T-helper 1 cell (primary cell): ENCODE measurements at regions not wholly inside any gene's neighbourhood (a gene's known extent, or its start where the extent isn't known, plus 50 kb on each side); places are given as distances from the start of the nearest gene placed in this dataset.

Experiments used
- DNase-seq, 5 donors: peaks; one replicate each; pipeline ENCODE4 v3.0.0-alpha.2; 2012 to 2020

DNA sequence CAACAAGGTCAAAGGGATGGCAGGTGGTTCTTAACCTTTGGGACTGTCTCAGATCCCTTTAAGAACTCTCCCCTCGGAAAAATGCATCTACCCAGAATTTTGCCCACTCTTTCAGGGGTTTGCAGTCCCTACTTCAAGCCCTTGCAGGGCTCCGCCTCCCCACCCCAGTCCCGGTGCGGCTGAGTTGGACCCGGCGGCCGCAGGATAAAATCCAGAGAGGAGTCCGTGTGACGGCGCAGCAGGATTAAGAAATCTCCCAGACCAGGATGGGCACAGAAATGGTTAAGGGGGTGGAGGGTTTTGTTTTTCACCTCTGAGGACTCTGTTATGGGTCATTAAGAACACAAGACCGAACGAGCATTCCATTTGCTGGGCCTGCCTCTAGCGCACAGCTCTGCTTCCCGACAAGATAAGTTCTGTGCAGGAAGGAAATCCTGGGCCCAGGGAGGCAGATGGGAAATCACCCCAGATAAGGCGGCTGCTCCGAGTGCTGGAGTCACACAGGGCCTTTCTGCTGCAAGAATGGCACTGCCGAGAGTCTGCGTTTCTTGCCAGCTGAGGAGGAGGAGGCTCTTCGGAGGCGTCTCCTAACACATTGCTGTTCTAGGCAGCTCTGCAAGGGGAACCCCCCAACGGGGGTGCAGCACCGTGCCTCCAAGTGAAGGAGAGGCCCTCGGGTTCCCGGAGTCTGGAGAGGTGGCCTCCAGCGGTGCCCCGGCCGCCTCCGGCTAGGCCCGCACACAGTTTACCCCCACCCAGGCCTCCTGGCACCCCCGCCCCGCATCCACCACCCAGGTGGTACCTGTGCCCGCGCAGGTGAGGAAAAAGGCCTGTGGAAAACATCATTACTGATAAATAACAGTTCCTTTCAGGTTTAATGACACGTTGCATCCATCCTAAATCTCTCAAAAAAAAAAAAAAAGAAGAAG lies 277.6 kb downstream of the BCOR start:
- no peak for DNase-seq

GRCh38 chrX:39820938-39821708 lies 276.6 kb downstream of the BCOR start:
- DNase-seq: no peak

DNA sequence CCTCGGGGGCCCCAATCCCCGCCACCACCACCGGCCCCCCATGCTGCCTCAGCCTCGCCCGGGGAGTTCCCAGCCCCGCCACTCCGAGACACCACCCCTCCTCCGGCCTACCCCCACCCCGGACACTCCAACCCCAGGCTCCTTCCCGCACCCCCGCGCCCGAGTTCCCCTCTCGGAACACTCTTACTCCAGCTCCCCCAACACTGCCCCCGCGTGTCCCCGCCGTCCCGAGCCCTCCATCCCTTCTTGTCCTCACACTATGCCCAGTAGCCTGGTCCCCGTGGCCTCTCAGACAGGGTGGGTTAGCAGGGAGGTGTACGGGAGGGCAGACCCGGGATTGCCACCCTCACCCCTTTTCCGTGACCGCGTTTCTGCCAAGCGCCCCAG lies 276.1 kb downstream of the BCOR start:
- DNase-seq: no peak

DNA sequence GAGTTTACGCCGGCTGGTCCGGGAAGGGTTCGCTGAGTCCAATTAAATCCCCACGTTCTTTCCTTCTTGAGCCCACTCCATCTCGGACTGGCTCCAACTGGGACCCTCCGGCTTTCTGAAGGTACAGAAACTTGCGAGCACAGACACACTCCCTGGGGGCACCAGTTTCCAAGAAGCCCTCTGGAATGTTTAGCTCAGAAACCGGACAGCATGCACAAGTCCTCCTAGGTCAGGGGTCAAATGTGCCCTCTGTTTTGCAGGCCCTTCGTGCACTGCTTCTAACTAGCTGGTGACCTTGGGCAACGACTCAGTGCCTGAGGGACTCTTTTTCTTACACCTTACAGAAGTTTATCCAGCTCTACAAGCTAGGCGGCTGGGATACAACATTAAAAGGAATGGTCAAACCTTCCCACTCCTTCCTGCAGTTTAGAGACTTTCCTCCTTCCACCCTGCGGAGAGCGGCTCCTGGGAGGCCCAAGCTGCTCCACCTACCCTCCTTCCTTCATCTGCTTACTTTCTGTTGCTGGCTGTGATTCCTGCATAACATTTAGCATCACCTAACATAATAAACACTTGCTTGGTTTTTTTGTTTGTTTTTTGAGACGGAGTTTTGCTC lies 275.5 kb downstream of the BCOR start:
- no peak for DNase-seq

- no peak for DNase-seq
These were observed 274.3 kb downstream of the BCOR start for GRCh38 chrX:39823424-39823823.

DNA sequence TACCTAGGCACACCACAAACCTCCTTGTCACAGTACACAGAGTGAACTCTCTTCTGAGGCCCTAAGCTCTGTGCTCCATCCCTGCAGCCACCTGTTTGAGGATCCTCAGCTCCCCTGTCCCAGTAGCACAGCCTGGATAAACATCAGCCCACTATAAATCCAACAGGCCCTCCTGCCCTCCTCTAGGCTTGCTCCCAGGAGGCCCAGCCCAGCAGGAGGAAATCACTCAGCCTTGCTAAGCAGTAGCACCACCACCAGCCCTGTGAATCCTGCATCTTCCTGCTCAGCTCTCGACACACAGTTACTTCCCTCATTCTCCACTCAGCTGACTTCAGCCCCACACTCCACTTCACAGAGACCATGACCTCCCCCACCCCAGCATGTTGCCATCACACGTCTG lies 273.9 kb downstream of the BCOR start:
- no peak for DNase-seq

DNA sequence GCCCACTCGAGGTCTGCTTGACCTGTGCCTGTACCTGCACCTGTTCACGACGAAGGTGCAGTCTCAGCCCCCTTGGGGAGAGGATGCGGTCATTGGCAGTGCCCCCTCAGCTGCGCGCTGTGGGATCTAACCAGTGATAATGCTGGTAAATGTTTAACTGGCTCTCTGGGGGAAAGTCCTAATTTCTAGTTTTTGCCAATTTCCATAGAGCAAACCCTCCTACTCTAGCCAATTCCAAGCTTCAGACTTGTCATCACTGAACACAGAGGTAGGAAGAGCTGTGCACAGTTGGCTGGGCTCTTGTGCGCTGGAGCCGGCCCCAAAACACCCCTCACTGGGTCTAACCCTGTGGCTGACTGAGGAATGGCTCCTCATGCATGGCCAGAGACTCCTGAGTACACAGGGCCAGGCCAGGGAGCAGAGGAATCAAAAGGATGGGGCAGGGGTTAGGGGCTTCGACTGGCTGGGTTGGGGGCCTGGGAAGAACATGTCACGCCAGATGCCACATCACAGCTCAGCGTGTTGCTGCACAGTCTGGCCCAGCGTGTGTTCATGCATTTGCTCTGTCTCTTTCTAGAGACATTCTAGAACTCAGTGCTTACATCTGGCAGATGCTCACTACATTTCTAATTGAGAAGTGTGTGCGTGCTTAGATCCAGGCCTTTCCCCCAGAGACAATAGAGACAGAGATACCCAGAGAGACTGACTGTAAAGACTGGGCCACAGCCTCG lies 270.8 kb downstream of the BCOR start:
- DNase-seq: no peak

GRCh38 chrX:39827951-39828350 lies 269.8 kb downstream of the BCOR start:
- no peak for DNase-seq

GRCh38 chrX:39828971-39829370 lies 268.8 kb downstream of the BCOR start:
- DNase-seq: no peak

DNA sequence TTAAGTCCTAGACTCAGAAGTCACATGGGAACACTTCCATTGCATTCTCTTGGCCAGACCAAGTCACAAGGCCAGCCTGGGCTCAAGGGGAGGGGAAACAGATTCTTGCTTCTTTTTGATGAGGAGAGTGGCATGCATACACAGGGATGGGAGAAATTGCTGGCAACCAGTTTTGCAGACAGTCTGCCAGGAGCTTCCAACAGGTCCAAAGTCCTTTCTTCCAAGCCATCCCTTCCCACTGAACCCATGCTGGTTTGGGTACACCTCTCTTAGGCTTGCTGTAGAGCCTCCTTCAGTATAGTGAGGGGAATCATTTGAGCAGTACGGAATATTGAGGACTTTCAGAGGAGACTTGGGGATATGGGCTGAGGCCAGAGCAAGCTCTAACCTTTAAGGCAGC lies 267.8 kb downstream of the BCOR start:
- no peak for DNase-seq

DNA sequence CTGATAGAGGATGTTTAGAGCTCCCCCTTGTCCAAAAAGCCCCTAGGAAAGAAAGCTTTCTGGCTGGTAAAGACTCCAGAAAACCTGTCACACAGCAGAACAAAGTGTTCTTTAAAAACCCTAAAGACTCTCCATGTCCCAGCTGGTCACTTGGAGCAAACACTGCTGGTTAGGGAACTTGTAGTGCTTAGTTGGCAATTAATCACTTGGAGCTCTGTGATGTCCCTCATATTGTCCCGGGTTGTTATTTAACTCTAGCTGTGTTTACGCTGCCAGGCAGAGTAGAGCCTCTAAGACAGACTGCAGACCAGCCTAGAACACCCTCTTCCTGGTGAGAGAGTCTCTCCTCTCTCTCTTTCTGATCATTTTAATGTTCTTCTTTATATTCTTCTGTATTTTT lies 267.3 kb downstream of the BCOR start:
- DNase-seq: no peak

DNA sequence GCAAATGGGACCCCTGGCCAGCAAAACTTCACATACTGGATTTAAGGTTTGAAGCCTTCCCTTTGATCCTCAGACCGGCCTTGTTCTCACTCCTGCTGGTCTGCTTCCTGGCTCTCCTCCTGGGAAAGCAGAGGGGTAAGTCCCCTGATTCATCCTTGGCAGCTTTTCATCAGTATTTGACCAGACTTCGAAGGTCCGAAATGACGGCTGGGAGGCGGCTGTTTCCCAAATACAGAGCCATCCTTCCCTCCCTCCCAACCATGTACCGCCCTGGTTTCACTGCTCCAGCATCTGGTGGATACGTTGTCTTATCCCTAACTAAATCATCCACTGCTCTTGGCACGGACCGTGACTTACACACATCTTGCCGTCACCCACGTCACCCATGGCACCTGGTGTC lies 265.5 kb downstream of the BCOR start:
- DNase-seq: no peak

GRCh38 chrX:39834600-39834999 lies 263.2 kb downstream of the BCOR start:
- DNase-seq: no peak

GRCh38 chrX:39835241-39835640 lies 262.5 kb downstream of the BCOR start:
- DNase-seq: no peak

GRCh38 chrX:39835776-39836175 lies 262.0 kb downstream of the BCOR start:
- no peak for DNase-seq

DNA sequence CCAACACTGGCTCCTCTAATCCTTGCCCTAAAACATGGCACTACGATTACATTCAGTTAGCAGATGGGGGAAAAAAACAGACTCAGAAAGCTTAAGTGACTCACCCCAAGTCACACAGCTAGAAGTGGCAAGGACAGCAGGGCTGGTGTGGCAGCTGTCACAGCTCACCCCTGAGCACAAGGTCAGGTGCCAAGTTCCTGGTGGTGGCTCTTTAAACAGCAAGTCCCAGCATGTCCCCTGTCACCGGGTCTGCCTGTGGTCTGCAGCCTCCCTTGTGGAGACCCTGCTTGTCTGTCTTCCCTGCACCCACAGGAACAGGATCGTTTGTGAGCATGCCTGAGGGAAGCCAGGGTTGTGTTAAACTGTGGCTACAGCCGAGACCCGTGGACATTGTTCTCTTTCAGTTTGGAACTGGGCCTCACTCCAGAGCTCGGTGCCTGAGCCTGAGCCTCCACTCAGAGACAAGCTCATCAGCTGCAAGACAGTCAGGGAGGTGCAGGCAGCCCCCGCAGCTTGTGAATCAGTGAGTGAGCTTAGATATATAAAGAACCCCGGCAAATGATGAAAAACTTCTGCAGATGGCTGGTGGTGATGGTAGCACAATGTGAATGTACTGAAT lies 260.8 kb downstream of the BCOR start:
- DNase-seq: no peak

DNA sequence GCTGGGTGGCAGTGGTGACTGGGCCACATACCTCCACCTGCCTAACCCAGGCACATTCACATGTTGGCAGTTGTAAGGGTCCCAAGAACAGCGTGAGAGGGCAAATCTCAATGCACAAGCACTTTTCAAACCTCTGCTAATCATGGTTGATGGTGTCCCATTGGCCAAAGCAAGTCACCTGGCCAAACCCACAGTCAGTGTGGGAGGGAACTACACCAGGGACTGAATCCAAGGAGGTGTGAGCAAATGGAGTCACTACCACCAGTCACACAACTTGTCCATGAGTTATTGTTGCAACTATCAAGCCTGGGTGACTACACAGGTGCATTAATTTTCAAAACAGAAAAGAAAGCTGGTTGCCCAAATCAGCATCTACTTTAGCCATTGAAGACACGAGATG lies 260.1 kb downstream of the BCOR start:
- DNase-seq: no peak

DNA sequence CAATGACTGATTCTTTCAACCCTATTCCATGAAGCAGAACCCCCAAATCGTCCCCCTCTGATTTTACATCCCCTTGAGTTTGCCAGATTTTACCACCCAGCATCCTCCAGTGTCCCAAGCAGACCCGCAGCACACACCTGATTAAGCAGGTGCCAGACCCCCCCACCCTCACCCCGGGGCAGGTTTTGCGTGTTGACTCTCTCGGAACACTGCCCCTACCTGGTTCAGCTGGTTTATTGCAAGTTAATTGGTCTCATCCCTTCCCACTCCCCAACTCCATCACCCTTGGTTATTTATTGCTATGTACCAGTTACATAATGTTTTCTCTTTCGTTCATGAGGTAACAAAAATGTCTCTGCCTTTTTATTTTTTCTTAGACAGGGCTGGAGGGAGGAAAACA lies 258.4 kb downstream of the BCOR start:
- DNase-seq: no peak

DNA sequence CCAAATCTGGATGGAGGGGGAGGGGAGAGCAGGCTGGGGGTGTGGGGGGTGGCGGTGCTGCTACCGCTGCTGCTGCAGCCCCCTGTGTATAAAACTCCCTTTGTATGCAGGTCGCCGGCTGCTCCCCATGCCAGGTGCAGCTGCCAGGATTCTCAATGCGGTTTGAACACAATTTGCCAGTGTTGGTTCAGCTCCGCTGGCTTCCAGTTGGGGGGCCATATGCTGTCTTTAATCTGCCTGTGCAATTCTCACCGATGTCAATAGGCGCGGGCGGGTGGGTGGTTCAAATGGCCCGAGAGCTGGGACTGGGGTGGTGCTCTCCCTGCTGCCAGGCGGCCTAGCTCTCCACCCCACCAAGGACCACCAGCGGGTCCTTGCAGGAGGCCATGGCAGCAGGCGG lies 257.6 kb downstream of the BCOR start:
- no peak for DNase-seq

GRCh38 chrX:39840581-39841093 lies 257.1 kb downstream of the BCOR start:
- DNase-seq: no peak

- no peak for DNase-seq
These were observed 256.2 kb downstream of the BCOR start for GRCh38 chrX:39841604-39842003.

DNA sequence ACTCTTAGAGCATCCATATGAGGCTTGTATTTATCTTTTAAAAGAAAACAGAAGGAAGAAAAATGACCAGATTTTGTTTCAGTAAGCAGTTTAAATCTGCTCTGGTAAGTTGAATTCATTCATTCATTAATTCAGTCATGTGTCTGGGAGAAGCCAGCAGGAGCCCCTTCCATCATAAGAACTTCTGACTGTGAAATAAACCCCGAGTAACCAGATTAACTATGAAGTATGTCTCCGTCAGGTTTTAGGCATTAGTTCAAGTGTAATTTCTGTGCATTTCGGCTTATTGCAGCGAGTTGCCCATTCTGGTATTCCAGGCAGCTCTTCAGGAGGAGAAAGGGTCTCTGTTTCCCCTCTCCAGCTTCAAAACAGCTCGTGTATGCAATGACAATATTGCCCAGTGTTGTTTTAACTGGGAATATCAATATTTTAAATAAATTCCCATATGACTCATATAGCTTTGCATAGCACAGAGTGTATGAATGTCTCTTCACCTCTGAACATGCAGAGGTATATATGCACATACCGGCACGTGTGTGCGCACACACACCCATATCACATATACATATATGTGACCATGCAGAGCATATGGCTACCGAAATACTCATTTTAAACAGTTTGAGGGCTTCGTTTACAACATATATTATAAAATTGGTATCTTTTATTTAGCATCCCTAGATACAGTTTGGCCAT lies 255.3 kb downstream of the BCOR start:
- DNase-seq: no peak
